PFSK-1 (cell line): ENCODE measurements at regions not wholly inside any gene's neighbourhood (a gene's known extent, or its start where the extent isn't known, plus 50 kb on each side); places are given as distances from the start of the nearest gene placed in this dataset.

Source experiments
- FOXP2 ChIP-seq: optimal IDR thresholded peaks from 2 replicates; pipeline ENCODE3; 2011; ENCODE audit warnings: borderline replicate concordance, control low read depth, inconsistent platforms; ENCODE audit not compliant: insufficient read depth; ENCODE audit errors: extremely low read length, extremely low read depth
- POLR2AphosphoS5 ChIP-seq: IDR thresholded peaks from 2 replicates; pipeline ENCODE4 v1.6.1; 2012; ENCODE audit warnings: low read depth, mild to moderate bottlenecking, control low read depth, low read length, moderate library complexity
- REST ChIP-seq, 2 experiments: IDR thresholded peaks; 2 replicates each; pipeline versions ENCODE4 v1.6.1 to v1.8.0; 2011 to 2012; ENCODE audit warnings: low read depth in 2 of 2, low read length in 2 of 2, control low read depth in 1 of 2, inconsistent platforms in 1 of 2, mild to moderate bottlenecking in 1 of 2, moderate library complexity in 1 of 2; ENCODE audit not compliant: insufficient read depth in 1 of 2
- SIN3A ChIP-seq: IDR thresholded peaks from 2 replicates; pipeline ENCODE4 v1.6.1; 2012; ENCODE audit warnings: mild to moderate bottlenecking, low read length, moderate library complexity, borderline replicate concordance; ENCODE audit not compliant: insufficient read depth
- TAF1 ChIP-seq: IDR thresholded peaks from 2 replicates; pipeline ENCODE4 v1.6.1; 2012; ENCODE audit warnings: low read length, control low read depth, borderline replicate concordance; ENCODE audit not compliant: insufficient read depth

- TF ChIP-seq SIN3A (no peak), POLR2AphosphoS5 (no peak), REST (IDR thresholded peaks at IDR 0.05; ENCODE audit: insufficient read depth in 1 of 2, low read depth in 2 of 2, low read length in 2 of 2) (no peak), TAF1 (no peak), FOXP2 (no peak)
Measured at GRCh38 chr1:68585351-68585750, 88.5 kb upstream of the DEPDC1 start.

- TF ChIP-seq SIN3A (no peak), REST (IDR thresholded peaks at IDR 0.05; ENCODE audit: insufficient read depth in 1 of 2, low read depth in 2 of 2, low read length in 2 of 2) (no peak), TAF1 (no peak), POLR2AphosphoS5 (no peak), FOXP2 (no peak)
Measured at GRCh38 chr1:68586766-68587165, 89.9 kb upstream of the DEPDC1 start.

GRCh38 chr1:68588304-68588703 is 91.4 kb upstream of the DEPDC1 start:
- no peak for TF ChIP-seq SIN3A
- no peak for TF ChIP-seq FOXP2
- TF ChIP-seq REST (IDR thresholded peaks at IDR 0.05; ENCODE audit: insufficient read depth in 1 of 2, low read depth in 2 of 2, low read length in 2 of 2): no peak
- TF ChIP-seq POLR2AphosphoS5: no peak
- TF ChIP-seq TAF1: no peak

- no peak for TF ChIP-seq TAF1
Measured at GRCh38 chr1:68590473-68590872, 93.6 kb upstream of the DEPDC1 start.

- TF ChIP-seq REST (IDR thresholded peaks at IDR 0.05; ENCODE audit: insufficient read depth in 1 of 2, low read depth in 2 of 2, low read length in 2 of 2) (no peak), POLR2AphosphoS5 (no peak), SIN3A (no peak), FOXP2 (no peak), TAF1 (no peak)
Measured at GRCh38 chr1:68594851-68595250, 98.0 kb upstream of the DEPDC1 start.
